MM.1S (cell line): ENCODE measurements at regions not wholly inside any gene's neighbourhood (a gene's known extent, or its start where the extent isn't known, plus 50 kb on each side); places are given as distances from the start of the nearest gene placed in this dataset.
"Not testable (repeated sequence)": the region's sequence is repeated elsewhere in the genome, so short reads cannot be mapped to it uniquely, and the experiment has no call there.

Experiments used
- DNase-seq: peaks from one replicate; pipeline ENCODE4 v3.0.0-alpha.2; 2015
- H2AFZ ChIP-seq: fragments of 300-600 bp; sonication (generic); 2 replicates; pipeline ENCODE4 v1.6.0; 2016; ENCODE audit warnings: antibody characterized with exemption, low read length
- H3F3A ChIP-seq: fragments of 300-600 bp; sonication (generic); 2 replicates; pipeline ENCODE4 v1.6.1; 2016; ENCODE audit warnings: mild to moderate bottlenecking, antibody characterized with exemption, low read length, moderate library complexity, mixed read lengths; ENCODE audit not compliant: insufficient read depth
- H3K27ac ChIP-seq: fragments of 300-600 bp; sonication (generic); 2 replicates; pipeline ENCODE4 v1.5.1; 2016; ENCODE audit warnings: mild to moderate bottlenecking, low read length
- H3K27me3 ChIP-seq: fragments of 300-600 bp; sonication (generic); replicated peaks from 2 replicates; pipeline ENCODE4 v1.6.0; 2016; ENCODE audit warnings: low read length; ENCODE audit not compliant: insufficient read depth
- H3K36me3 ChIP-seq: fragments of 300-600 bp; sonication (generic); replicated peaks from 2 replicates; pipeline ENCODE4 v1.6.1; 2016; ENCODE audit warnings: mild to moderate bottlenecking, low read length, mixed read lengths; ENCODE audit not compliant: insufficient read depth
- H3K4me1 ChIP-seq: fragments of 300-600 bp; sonication (generic); 2 replicates; pipeline ENCODE4 v1.6.1; 2016; ENCODE audit warnings: low read length, mixed read lengths
- H3K4me2 ChIP-seq: fragments of 300-600 bp; sonication (generic); 2 replicates; pipeline ENCODE4 v1.6.0; 2016; ENCODE audit warnings: low read depth, low read length
- H3K4me3 ChIP-seq: fragments of 300-600 bp; sonication (generic); 2 replicates; pipeline ENCODE4 v1.5.1; 2016; ENCODE audit warnings: low read length, mixed read lengths
- H3K79me2 ChIP-seq: fragments of 300-600 bp; sonication (generic); 2 replicates; pipeline ENCODE4 v1.6.1; 2016; ENCODE audit warnings: mixed run types, low read length, mixed read lengths
- H3K9ac ChIP-seq: fragments of 300-600 bp; sonication (generic); 2 replicates; pipeline ENCODE4 v1.6.1; 2016; ENCODE audit warnings: low read length, mixed read lengths
- H3K9me2 ChIP-seq: fragments of 300-600 bp; sonication (generic); replicated peaks from 2 replicates; pipeline ENCODE4 v1.6.1; 2016; ENCODE audit warnings: mild to moderate bottlenecking, low read length, mixed read lengths; ENCODE audit not compliant: insufficient read depth
- H3K9me3 ChIP-seq: fragments of 300-600 bp; sonication (generic); replicated peaks from 2 replicates; pipeline ENCODE4 v1.6.1; 2016; ENCODE audit warnings: mild to moderate bottlenecking, low read length, mixed read lengths; ENCODE audit not compliant: insufficient read depth
- H4K20me1 ChIP-seq: fragments of 300-600 bp; sonication (generic); 2 replicates; pipeline ENCODE4 v1.6.1; 2016; ENCODE audit warnings: mild to moderate bottlenecking, low read length, moderate library complexity, mixed read lengths; ENCODE audit not compliant: insufficient read depth

DNA sequence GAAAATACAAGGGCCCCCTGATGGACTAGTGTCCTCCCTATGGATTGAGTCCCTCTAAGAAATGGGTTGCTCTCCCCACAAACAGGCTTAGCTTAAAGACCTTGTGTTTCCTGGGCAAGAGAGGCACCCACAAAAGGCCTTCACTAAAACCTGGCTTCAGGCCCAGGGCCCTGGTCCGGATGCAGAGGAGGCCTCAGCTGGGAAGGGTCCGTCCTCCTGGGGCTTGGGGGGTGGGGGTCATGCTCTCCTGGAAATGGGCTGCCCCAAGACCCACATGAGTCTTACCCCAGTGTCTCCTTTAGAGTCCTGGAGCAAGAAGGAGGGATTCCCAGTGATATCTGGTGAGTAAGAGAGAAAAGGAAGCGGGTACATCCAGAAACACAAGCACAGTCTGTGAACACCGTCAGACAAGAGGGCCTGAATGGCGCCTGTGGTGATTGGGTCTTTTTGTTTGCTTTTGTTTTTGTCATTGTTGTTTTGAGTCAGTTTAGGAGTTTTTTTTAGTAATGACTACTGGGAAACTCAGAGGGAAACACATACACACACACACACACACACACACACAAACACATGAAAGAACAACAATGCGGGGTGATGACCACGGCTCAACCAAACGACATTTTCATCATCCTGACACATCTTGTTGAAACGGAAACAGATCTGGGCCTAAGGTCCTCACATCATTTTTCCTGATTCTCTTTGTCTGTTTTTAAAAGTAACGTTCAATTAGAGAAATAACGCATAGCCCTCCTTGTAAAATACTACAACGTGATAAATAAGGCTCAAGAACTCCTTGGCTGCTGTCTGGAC, 292.3 kb downstream of the BCL2L11 start:
- not testable (repeated sequence) for H3K4me2 ChIP-seq, H4K20me1 ChIP-seq, H3K27me3 ChIP-seq, H3K9me3 ChIP-seq, H3K36me3 ChIP-seq, H3F3A ChIP-seq, H3K79me2 ChIP-seq, H2AFZ ChIP-seq, H3K27ac ChIP-seq, H3K4me1 ChIP-seq, H3K9me2 ChIP-seq, H3K4me3 ChIP-seq, H3K9ac ChIP-seq, DNase-seq

- not testable (repeated sequence) for H3K9me2 ChIP-seq, H3K4me1 ChIP-seq, H3K27me3 ChIP-seq, H3F3A ChIP-seq, H3K36me3 ChIP-seq, H3K4me3 ChIP-seq, H3K9me3 ChIP-seq, H2AFZ ChIP-seq, H3K4me2 ChIP-seq, H4K20me1 ChIP-seq, H3K9ac ChIP-seq, DNase-seq, H3K27ac ChIP-seq
- H3K79me2 ChIP-seq: peaks cover 13% of the 10 kb centered on the region
These were observed 293.2 kb downstream of the BCL2L11 start for GRCh38 chr2:111413950-111414349.

- not testable (repeated sequence) for H3K9me3 ChIP-seq, H3K9ac ChIP-seq, H3K36me3 ChIP-seq, H3K27ac ChIP-seq, H3K4me3 ChIP-seq, DNase-seq, H3K4me2 ChIP-seq, H3F3A ChIP-seq, H3K9me2 ChIP-seq, H3K4me1 ChIP-seq, H3K27me3 ChIP-seq, H2AFZ ChIP-seq, H4K20me1 ChIP-seq
- peaks cover 22% of the 10 kb centered on the region for H3K79me2 ChIP-seq
These were observed 295.3 kb downstream of the BCL2L11 start for GRCh38 chr2:111415765-111416743.

- not testable (repeated sequence) for H3K9me3 ChIP-seq, H4K20me1 ChIP-seq, H3K27me3 ChIP-seq, H3K4me3 ChIP-seq, H3F3A ChIP-seq, H2AFZ ChIP-seq, H3K9ac ChIP-seq, DNase-seq, H3K4me1 ChIP-seq, H3K27ac ChIP-seq, H3K4me2 ChIP-seq, H3K9me2 ChIP-seq, H3K36me3 ChIP-seq
- H3K79me2 ChIP-seq: peaks cover 24% of the 10 kb centered on the region
These were observed 296.3 kb downstream of the BCL2L11 start for GRCh38 chr2:111417026-111417425.

DNA sequence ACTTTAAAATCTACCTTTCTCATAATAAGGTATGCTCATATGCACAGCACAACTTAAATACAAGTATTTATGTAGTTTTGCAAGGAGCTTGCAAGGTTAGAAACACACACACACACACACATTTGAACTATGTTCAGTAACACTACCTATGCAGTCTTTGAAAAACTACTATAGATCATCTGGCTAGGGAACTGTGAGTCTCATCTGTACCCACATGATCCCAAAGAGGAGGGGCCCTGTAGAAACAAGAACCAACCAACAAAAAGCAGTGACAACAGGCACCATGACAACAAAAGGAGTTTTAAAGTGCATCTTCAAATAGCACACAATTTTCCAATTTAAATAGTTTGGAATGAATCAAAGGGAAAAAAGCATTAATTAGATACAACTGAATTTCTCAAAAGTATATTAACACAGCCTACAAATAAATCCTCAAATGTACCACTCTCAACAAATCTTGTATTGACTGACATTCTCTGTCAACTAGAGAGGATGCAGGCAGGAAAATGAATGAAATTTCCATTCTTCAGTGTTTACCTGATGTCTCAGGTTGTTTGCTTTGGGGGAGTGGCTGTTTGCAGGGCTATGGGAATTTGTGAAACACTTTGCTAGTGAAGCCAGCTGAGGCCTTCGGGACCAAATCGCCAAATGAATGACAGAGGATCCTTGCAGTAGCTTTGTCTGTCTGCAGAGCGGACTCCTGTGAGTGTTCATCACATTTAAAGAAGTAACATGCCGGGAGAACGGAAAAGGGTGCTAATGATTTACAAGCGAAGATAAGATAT, 297.6 kb downstream of the BCL2L11 start:
- H3K9me2 ChIP-seq, H3K4me2 ChIP-seq, H3F3A ChIP-seq, H4K20me1 ChIP-seq, H3K27me3 ChIP-seq, H2AFZ ChIP-seq, H3K9me3 ChIP-seq, H3K27ac ChIP-seq, H3K4me3 ChIP-seq, H3K9ac ChIP-seq, DNase-seq, H3K4me1 ChIP-seq, H3K36me3 ChIP-seq: not testable (repeated sequence)
- H3K79me2 ChIP-seq: peaks cover 32% of the 10 kb centered on the region

- not testable (repeated sequence) for H3K36me3 ChIP-seq, H3K27me3 ChIP-seq, H2AFZ ChIP-seq, H3K9me2 ChIP-seq, H3F3A ChIP-seq, H3K4me1 ChIP-seq, H4K20me1 ChIP-seq, H3K4me3 ChIP-seq, DNase-seq, H3K27ac ChIP-seq, H3K9me3 ChIP-seq, H3K4me2 ChIP-seq, H3K9ac ChIP-seq
- peaks cover 36% of the 10 kb centered on the region for H3K79me2 ChIP-seq
These were observed 299.4 kb downstream of the BCL2L11 start for GRCh38 chr2:111420074-111420473.

DNA sequence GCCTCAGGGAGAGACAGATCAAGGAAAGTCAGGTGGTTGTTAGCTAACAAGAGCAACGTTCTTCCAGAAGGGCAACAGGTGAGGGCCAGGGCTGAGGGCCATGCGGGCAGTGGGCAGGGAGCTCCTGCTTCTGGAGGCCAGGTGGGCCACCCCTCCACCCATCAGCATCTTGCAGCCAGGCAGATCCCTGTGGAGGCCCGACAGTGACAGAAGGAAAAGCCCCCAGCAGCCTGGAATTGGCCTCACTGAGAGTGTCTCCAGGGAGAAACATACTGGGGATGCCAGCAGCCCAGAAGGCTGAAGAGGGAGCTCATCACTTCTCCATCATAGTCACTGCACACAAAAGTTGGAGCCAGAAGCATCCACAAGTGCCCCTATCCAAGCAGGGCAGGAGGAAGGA, 300.1 kb downstream of the BCL2L11 start:
- not testable (repeated sequence) for H3K9me3 ChIP-seq, H3K27ac ChIP-seq, H3K4me1 ChIP-seq, H3K36me3 ChIP-seq, H3F3A ChIP-seq, H3K4me3 ChIP-seq, H3K27me3 ChIP-seq, H3K9ac ChIP-seq, H4K20me1 ChIP-seq, DNase-seq, H2AFZ ChIP-seq, H3K9me2 ChIP-seq, H3K4me2 ChIP-seq
- H3K79me2 ChIP-seq: peaks cover 42% of the 10 kb centered on the region
